Ovary (tissue), 7 donors: ENCODE measurements at regions not wholly inside any gene's neighbourhood (a gene's known extent, or its start where the extent isn't known, plus 50 kb on each side); places are given as distances from the start of the nearest gene placed in this dataset.

Experiments
- DNase-seq, 5 donors: peaks; one replicate each; pipeline ENCODE4 v3.0.0-alpha.2; 2019 to 2020
- H3K27ac ChIP-seq, 2 donors: fragments of 200-600 bp; one replicate each; pipeline versions ENCODE4 v1.5.1 to v1.8.0; 2019 to 2022
- H3K27me3 ChIP-seq: fragments of 200-600 bp; one replicate; pipeline ENCODE4 v1.8.0; 2022
- H3K36me3 ChIP-seq: fragments of 200-600 bp; sonication (generic); one replicate; pipeline ENCODE4 v1.5.1; 2019
- H3K4me1 ChIP-seq: one replicate; pipeline ENCODE4 v1.8.1; 2013; ENCODE audit warnings: mild to moderate bottlenecking, moderate library complexity; ENCODE audit not compliant: insufficient read depth
- H3K4me3 ChIP-seq: fragments of 200-600 bp; sonication (generic); one replicate; pipeline ENCODE4 v1.5.1; 2017
- H3K9me3 ChIP-seq, 2 donors: fragments of 200-600 bp in 1 of 2; sonication (generic) in 1 of 2; one replicate each; pipeline versions ENCODE4 v1.5.1 to v1.8.1; 2013 to 2019; ENCODE audit warnings: mild to moderate bottlenecking in 1 of 2, moderate library complexity in 1 of 2
- EP300 ChIP-seq: sonication (generic); formaldehyde crosslinking; IDR thresholded peaks from one replicate; pipeline ENCODE4 v1.6.1; 2017; ENCODE audit warnings: antibody characterized with exemption
- POLR2A ChIP-seq: fragments of 450-650 bp; IDR thresholded peaks from one replicate; pipeline ENCODE4 v1.6.1; 2017; ENCODE audit warnings: antibody characterized with exemption, mild to moderate bottlenecking, moderate library complexity
- WGBS, 3 donors: extraction: QIAGEN DNeasy Blood & Tissue Kit in 1 of 3; methylation state at CpG; one replicate each; pipeline versions ENCODE4 v1.1.5 to v1.1.7; 2013 to 2017; 5-methylcytosine and 5-hydroxymethylcytosine counted together
- intact Hi-C, 4 donors: fragments of 100-400 bp; cut with DNase I; formaldehyde crosslinking; loops; one replicate each; pipeline versions ENCODE4 v1.11.0 to v1.15.1; 2022 to 2023
- TF ChIP-seq, protein P1 (sequence below), 3 donors: fragments of 450-650 bp in 2 of 3; fragments of 200-600 bp in 1 of 3; IDR thresholded peaks; one replicate each; pipeline versions ENCODE4 v1.5.1 to v1.8.0; 2016 to 2022; ENCODE audit warnings: antibody characterized with exemption in 3 of 3, mild to moderate bottlenecking in 1 of 3
- donor health status: DM: no; HTN: no; CAD: no; lungs with moderate emphysema.
- donor health status: DM: no; HTN: no; CAD: no.
- donor health status: Bipolar disorder and iron deficiency.
- donor health status: DM: no; HTN: no; CAD: no.
- donor health status: DM: yes; HTN: yes; CAD: no.

DNA sequence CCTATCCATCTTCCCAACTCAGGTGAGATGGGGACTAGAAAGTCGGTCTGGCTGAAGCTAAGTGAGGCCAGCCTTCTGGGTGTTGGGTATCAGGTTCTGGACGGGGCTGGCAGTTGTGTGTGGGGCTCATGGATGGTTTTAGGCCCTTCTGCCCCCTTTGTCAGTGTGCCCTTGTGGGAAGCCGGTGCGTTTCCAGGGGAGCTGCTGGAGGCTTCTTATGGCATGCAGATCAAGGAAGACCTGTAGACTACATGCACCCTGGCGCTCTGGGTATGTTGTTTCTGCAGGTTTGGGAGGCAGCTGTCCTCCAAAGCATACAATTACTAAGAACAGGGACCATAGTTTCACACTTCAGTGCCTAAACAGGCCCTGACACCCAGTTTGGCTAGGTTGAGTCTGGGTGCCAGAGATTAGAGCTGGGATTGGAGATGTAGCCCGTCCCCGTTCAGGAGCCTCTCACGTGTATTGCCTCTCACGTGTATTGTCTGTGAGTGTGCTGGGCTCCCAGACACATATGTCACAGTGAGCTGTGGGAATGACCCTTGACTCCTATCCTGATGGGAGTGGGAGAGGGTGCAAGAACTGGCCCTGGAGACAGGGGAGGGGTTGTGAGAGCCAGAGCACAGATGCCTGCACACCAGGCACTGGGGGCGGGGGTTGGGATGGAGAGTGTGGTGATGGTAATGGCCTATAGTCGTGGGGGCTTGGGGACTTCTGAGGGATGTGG lies 84.4 kb downstream of the SLC25A47 start:
- Histone ChIP-seq H3K9me3 (no peaks in the 10 kb centered on the region), H3K36me3 (no peaks in the 10 kb centered on the region), H3K27ac (no peak overlapping the region), H3K27me3 (no peaks in the 10 kb centered on the region), H3K4me1 (no peaks in the 10 kb centered on the region), H3K4me3 (no peak overlapping the region)
- no peak for DNase-seq
- WGBS, 3 donors: 91 to 95% (median 94%) methylated on average over 11 of the region's 11 CpGs
- intact Hi-C loops: no loop called here
- TF ChIP-seq EP300: no peak
- TF ChIP-seq, protein P1, sequence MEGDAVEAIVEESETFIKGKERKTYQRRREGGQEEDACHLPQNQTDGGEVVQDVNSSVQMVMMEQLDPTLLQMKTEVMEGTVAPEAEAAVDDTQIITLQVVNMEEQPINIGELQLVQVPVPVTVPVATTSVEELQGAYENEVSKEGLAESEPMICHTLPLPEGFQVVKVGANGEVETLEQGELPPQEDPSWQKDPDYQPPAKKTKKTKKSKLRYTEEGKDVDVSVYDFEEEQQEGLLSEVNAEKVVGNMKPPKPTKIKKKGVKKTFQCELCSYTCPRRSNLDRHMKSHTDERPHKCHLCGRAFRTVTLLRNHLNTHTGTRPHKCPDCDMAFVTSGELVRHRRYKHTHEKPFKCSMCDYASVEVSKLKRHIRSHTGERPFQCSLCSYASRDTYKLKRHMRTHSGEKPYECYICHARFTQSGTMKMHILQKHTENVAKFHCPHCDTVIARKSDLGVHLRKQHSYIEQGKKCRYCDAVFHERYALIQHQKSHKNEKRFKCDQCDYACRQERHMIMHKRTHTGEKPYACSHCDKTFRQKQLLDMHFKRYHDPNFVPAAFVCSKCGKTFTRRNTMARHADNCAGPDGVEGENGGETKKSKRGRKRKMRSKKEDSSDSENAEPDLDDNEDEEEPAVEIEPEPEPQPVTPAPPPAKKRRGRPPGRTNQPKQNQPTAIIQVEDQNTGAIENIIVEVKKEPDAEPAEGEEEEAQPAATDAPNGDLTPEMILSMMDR (IDR thresholded peaks at IDR 0.05): no peak
- TF ChIP-seq POLR2A: no peak

DNA sequence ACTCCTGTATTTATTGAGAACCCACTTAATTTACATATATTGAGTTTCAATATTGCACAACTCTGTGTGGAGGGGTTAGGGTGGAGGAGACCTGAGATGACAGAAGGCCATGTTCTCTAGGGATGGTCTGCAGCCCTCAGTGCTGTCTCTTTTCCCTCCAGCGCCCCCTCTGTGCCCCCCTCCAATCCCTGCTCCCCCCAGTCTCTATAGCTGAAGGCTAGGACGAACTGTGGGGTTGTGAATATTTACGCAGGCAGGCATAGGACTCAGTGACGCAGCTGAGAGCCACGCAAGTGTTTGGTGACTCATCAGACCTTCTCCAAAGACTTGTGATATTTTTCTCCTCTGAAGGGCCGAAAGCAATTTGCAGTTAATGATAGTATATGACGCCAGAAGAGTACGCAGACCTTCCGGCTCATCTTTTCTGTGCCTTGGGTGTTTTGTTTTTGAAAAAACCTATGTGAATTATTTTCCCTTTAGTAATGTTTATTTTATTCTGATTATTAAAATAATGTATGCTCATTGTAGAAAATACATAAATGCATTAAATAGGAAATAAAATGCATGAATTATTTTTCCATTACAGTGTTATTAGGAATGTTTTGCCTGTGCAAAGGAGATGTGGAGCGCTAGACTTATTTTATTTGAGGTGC lies 85.3 kb downstream of the SLC25A47 start:
- Histone ChIP-seq H3K27ac (no peak overlapping the region), H3K27me3 (no peaks in the 10 kb centered on the region), H3K4me3 (no peak overlapping the region), H3K36me3 (no peaks in the 10 kb centered on the region), H3K4me1 (no peaks in the 10 kb centered on the region), H3K9me3 (no peaks in the 10 kb centered on the region)
- TF ChIP-seq EP300 (no peak), POLR2A (no peak)
- TF ChIP-seq, protein P1 (IDR thresholded peaks at IDR 0.05): no peak
- 89 to 95% (median 94%) methylated on average over 10 of the region's 10 CpGs for WGBS, 3 donors
- DNase-seq: no peak
- intact Hi-C loops: no loop called here

DNA sequence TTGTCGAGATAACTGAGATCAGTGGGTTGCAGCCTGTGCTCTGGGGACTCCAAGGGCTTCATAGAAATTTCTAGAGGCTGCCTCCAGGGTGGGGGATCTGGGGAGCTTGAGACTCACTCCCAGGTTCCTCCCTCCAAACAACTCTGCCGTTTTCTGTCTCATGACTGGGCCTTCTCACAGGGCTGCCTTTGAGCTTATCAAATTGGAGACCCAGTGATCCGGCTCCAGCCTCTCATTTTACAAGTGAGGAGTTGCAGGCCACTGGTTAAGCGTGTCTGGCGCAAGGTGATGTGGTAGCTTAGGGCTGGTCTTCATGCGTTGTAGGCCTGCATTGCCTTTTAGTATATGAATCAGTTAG lies 85.8 kb downstream of the SLC25A47 start:
- no peak overlapping the region for H3K27ac ChIP-seq
- TF ChIP-seq EP300: no peak
- H3K4me1 ChIP-seq: no peaks in the 10 kb centered on the region
- no peak for DNase-seq
- no peak overlapping the region for H3K4me3 ChIP-seq
- H3K27me3 ChIP-seq: no peaks in the 10 kb centered on the region
- no peaks in the 10 kb centered on the region for H3K9me3 ChIP-seq
- 87 to 97% (median 89%) methylated on average over 6 of the region's 6 CpGs for WGBS, 3 donors
- no peaks in the 10 kb centered on the region for H3K36me3 ChIP-seq
- intact Hi-C loops: no loop called here

DNA sequence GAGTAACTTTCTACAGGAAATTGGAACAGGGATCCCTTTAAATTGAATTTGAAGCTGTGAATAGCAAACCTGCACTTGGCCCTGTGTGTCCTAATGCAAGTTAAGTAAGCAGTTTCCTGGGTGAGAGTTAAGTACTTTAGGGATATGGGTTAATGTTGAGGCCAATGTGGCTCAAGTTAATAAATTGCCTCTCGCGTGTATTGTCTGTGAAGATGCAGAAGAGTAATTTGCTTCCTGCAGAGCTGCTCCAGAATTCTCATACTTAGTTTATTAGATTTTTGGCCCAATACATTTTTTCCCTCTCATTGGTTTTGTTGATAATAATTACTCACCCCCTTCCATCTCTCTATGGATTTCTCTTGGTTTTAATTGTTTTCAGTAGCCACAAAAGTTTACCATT lies 86.5 kb downstream of the SLC25A47 start:
- no peak for TF ChIP-seq EP300
- Histone ChIP-seq H3K27ac (no peak overlapping the region), H3K9me3 (no peaks in the 10 kb centered on the region), H3K27me3 (no peaks in the 10 kb centered on the region), H3K4me3 (no peak overlapping the region), H3K4me1 (no peaks in the 10 kb centered on the region), H3K36me3 (no peaks in the 10 kb centered on the region)
- WGBS, 3 donors: 60 to 68% (median 68%) methylated on average over 2 of the region's 2 CpGs
- intact Hi-C loops: no loop called here
- no peak for DNase-seq

DNA sequence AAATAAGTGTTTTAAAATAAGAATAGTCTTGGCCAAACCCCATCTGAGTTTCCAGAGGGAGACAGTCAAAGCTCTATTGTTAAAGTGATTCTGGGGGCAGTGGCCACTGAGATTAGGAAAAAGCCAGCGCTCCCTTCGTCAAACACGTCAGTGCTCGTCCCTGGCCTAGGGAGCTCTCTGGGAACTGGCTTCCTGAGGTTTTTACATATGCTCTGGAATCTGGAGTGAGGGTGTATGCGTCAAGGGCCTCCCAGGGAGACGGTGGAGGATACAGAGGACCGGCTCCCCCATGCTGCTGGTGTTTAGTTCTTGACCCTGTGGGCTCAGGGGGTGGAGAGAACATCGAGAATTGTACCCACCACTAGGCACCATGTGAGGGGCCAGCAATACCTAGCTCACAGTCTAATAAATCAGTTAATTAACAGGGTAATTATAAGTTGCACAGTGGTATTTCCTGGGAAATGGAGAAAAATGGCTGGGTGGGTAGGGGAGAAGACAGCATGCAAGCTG lies 87.0 kb downstream of the SLC25A47 start:
- Histone ChIP-seq H3K4me1 (no peaks in the 10 kb centered on the region), H3K36me3 (no peaks in the 10 kb centered on the region), H3K4me3 (no peak overlapping the region), H3K27ac (no peak overlapping the region), H3K27me3 (no peaks in the 10 kb centered on the region), H3K9me3 (no peaks in the 10 kb centered on the region)
- TF ChIP-seq POLR2A (no peak), EP300 (no peak)
- TF ChIP-seq, protein P1 (IDR thresholded peaks at IDR 0.05): no peak
- intact Hi-C loops: no loop called here
- 69 to 86% (median 81%) methylated on average over 8 of the region's 8 CpGs for WGBS, 3 donors
- DNase-seq: no peak
